HUDEP-2 (cell line): ENCODE measurements at regions not wholly inside any gene's neighbourhood (a gene's known extent, or its start where the extent isn't known, plus 50 kb on each side); places are given as distances from the start of the nearest gene placed in this dataset.
"Not testable (repeated sequence)": the region's sequence is repeated elsewhere in the genome, so short reads cannot be mapped to it uniquely, and the experiment has no call there.

ENCODE experiments used
- DNase-seq, 76 experiments: peaks; one replicate each; lab custom pipeline; 2025; ENCODE audit not compliant: unreplicated experiment in 76 of 76; lab: John Stamatoyannopoulos, UW

GRCh38 chr4:160284516-160284915 is 1181.6 kb downstream of the RAPGEF2 start:
- no peak for DNase-seq

- DNase-seq, result no peak
Measured at GRCh38 chr4:160286051-160286450, 1183.2 kb downstream of the RAPGEF2 start.

GRCh38 chr4:160296476-160296875 is 1193.6 kb downstream of the RAPGEF2 start:
- no peak for DNase-seq

GRCh38 chr4:160299177-160299576 is 1196.3 kb downstream of the RAPGEF2 start:
- DNase-seq, result no peak

DNA sequence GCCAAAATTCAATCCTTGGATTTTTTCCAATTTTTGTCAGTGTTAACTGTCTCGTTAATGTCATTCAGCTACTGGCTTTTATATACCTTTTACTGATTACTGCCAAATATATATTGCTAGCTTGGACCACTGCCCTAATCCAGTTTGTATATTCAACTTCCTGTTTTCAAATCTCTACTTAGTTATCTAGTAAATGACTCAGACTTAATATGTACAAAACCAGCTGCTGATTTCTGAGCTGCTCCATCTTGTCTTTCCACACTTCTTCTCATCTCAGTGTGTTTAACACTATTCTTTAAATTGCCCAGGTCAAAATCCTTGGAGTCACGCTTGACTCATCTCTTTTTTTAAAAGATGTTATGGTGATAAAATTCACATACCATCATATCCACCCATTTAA is 1196.7 kb downstream of the RAPGEF2 start:
- no peak for DNase-seq

- DNase-seq, result no peak
Measured at GRCh38 chr4:160316036-160316435, 1213.2 kb downstream of the RAPGEF2 start.

DNA sequence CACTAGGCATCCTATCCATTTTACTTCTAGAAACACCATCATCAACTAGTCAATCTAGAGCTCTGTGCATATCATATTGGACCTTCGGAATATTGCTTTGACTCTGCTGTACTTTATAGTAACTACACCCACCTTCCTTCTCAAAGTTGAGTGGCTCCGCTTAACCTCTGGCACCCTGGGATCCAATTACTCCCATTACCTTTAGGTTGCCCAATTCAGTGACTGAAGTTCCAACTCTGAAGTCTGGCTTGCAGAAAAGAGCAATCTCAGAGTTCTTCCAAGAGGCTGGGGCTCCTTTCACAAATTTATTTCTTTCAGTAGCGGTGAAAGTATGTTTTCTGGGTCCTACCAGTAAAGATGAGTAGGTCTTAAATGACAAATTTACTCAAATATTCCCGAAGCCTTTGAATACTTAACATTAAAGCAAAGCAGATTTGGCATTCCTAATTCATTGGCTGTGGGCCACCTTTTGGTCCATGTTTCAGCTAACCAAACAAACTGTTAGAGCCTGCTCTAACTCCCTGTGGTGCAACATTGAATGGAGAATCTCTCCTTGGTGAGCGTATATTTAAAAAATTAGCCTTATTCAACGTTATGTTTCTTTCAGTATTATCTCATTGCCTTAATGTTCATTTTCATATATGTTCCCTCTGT is 1215.8 kb downstream of the RAPGEF2 start:
- DNase-seq, result no peak

- no peak for DNase-seq
Measured at GRCh38 chr4:160319221-160319867, 1216.5 kb downstream of the RAPGEF2 start.

DNA sequence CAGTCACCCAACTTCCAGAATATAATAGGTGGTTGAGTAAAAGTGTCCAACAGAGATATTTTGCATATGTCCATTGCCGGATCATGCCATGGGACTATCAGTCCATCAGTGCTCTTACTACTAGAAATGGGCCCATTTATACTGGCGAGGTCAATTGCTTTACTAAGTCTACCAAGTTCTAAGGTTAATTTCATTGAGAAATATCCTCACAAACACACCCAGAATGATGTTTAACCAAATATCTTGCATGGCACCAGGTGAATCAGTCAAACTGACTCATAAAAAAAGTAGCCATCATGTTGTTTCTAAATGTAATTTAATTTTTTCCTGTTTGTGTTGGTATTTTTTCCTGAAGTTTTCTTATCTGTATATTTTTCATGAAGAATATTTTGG is 1217.0 kb downstream of the RAPGEF2 start:
- DNase-seq, result no peak

DNA sequence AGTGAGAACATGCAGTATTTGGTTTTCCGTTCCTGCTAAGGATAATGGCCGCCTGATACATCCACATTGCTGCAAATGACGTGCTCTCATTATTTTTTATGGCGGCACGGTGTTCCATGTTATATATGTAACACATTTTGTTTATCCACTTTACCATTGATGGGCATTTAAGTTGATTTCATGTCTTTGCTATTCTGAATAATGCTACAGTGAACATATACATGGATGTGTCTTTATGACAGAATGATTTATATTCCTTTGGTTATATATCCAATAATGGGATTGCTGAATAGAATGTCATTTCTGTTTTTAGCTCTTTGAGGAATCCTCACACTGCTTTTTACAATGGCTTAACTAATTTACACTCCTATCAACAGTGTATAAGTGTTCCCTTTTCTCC is 1223.2 kb downstream of the RAPGEF2 start:
- no peak for DNase-seq

GRCh38 chr4:160347197-160347596 is 1244.3 kb downstream of the RAPGEF2 start:
- no peak for DNase-seq

DNA sequence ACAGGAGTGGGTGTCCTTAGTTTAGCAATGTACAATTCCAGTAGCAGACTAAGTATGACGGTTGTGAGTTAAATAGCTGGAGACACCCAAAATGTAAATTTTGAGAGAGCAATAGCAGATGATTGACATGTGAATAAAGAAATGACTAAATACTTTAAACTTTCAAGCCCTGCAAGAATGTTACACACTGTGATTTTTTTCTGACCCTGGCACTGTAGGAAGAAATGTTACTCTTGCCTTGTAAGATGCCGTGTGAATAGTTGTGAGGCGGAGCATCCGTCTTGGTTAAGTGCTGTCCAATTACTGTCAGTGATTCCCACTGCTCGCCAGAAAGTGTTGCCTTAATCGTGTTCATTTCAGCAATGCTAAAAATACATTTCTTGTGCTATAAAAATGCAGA is 1248.1 kb downstream of the RAPGEF2 start:
- DNase-seq, result no peak

DNA sequence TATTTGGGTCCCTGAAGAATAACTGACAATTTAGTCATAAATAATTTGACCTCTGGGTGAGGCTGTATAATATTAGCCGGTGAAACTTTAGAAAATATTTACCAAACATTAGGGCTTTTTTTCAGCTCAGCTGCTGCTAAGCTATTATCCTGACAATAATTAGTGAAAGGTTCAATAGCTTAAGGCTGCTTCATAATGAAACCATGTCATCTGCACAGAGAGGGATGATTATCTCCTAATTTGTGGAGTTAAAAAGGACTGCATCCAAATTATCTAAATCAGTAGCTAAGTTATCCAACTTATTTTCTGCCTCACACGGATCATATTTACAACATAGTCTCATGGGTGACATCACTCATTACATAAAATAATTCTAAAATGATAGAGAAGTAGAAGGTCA is 1249.8 kb downstream of the RAPGEF2 start:
- no peak for DNase-seq

DNA sequence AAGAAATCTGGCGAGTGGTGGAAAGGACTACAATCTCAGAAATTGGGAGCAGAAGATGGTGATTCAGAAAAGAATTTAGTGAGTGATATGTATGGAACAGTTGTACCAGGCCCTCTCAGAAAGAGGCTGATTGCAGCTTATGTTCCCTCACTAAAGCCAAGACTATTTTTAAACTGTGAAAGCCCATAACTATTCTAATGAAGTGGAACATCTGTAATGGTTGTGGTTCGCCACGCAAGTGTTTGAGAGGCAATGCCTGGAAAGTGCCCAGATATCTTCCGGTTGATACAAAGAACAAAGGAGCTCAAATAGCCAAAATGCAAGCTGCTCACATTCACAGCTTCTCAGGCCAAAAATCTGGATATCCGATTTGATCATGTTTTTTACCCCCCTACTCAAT is 1250.7 kb downstream of the RAPGEF2 start:
- DNase-seq, result no peak

DNA sequence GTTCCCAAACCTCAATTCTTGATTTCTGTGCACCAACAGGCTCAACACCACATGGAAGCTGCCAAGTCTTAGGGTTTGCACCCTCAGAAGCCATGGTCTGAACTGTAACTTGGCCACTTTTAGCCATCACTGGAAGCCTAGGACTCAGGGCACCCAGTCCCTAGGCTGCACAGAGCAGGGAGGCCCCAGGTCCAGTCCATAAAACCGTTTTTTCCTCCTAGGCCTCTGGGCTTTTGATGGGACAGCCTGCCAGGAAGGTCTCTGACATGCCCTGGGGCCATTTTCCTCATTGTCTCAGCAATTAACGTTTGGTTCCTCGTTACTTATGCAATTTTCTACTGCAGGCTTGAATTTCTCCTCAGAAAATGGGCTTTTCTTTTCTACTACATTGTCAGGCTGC is 1259.6 kb downstream of the RAPGEF2 start:
- no peak for DNase-seq

DNA sequence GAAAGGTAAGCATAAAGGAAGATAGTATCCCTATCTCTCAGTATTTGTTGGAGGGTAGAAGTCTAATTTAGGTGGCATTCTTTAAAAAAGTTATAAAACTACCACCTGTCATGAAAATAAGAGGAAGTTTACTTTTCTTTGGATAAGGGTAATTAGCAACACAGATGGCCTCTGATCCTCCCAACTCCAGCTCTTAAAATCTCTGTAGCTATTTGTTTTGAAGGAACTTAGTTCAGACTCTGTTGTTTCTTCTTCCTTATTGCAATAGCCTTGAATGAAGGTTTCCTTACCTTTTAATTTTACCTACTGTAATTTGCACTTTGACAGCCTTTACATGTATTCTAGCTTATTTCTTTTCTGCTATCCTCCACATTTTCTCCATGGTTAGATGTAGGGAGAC is 1261.3 kb downstream of the RAPGEF2 start:
- no peak for DNase-seq

DNA sequence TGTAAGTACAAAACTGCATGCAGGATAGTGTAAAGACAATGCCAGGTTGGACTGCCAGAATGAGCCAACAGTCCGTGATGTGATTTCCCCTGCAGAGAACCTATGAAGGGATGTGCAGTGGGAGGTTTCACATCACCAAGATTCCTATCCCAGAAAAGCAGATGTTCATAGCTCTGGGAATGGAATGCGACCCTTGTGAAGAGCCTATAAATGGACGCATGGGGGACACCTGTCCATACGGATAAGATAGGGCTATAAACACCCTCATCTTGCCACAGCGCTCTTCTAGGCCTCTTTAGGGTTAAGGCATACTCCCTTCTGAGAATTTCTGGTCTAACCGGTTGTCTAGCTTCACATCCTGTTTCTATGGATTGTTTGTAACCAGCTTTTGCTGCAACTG is 1261.8 kb downstream of the RAPGEF2 start:
- DNase-seq, result not testable (repeated sequence)

DNA sequence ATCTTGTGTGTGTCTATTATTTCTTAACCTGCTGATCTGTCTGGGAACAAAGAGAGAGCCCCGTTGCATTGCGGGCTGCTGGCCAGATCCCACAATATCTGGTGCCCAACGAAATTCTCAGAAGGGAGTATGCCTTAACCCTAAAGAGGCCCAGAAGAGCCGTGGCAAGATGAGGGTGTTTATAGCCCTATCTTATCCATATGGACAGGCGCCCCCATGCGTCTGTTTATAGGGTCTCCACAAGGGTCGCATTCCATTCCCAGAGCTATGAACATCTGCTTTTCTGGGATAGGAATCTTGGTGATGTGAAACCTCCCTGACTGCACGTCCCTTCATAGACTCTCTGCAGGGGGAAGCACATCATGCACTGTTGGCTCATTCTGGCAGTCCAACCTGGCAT is 1262.5 kb downstream of the RAPGEF2 start:
- DNase-seq, result not testable (repeated sequence)

- no peak for DNase-seq
Measured at GRCh38 chr4:160370046-160370445, 1267.2 kb downstream of the RAPGEF2 start.

DNA sequence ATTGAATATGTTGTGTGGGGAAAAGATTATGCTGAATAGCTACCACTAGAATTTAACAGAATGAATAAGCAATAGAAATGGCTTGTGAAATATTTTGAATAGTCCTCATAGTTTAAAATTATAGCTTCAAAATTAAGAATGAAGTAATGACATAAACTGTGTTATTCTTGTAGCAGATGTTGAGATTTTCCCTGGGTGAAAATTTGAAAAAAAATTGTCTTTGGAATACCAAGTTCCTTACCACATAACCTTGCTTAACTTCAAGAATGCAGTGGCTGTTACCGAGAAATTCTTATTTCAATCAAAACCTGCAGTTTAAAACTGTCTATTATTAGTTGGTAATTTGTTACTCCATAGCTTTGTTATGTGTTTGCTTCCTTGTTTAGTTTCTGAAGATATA is 1268.6 kb downstream of the RAPGEF2 start:
- no peak for DNase-seq

DNA sequence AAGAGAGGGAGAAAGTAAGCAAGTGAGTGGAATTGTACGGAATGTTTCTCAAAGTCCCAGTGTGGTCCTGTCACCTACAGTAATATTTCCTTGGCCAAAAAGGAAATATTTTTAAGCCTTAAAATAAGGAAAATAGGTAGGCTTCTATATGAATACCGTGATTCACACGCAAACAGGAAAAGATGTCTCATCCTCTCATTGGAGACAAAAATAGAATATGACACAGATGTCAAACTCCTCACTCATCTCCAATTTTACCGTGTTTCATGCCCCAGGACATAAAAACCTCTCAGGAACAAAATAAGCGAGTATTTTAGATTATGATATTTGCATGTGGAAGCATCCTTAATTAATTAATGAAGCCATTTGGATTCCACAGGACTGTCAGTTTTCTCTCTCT is 1269.5 kb downstream of the RAPGEF2 start:
- DNase-seq, result no peak

- no peak for DNase-seq
Measured at GRCh38 chr4:160373911-160374310, 1271.0 kb downstream of the RAPGEF2 start.
